Stimulated activated CD8-positive, alpha-beta memory T cell treated with anti-CD3 and anti-CD28 coated beads, Interleukin-4, amount 100 ng/mL, for 4 hours (primary cell): ENCODE measurements at regions not wholly inside any gene's neighbourhood (a gene's known extent, or its start where the extent isn't known, plus 50 kb on each side); places are given as distances from the start of the nearest gene placed in this dataset.
"Not testable (repeated sequence)": the region's sequence is repeated elsewhere in the genome, so short reads cannot be mapped to it uniquely, and the experiment has no call there.

Source experiments
- DNase-seq, 2 donors: peaks; one replicate each; pipeline ENCODE4 v3.0.0-alpha.2; 2020; ENCODE audit warnings: low read depth in 2 of 2, low spot score in 1 of 2

DNA sequence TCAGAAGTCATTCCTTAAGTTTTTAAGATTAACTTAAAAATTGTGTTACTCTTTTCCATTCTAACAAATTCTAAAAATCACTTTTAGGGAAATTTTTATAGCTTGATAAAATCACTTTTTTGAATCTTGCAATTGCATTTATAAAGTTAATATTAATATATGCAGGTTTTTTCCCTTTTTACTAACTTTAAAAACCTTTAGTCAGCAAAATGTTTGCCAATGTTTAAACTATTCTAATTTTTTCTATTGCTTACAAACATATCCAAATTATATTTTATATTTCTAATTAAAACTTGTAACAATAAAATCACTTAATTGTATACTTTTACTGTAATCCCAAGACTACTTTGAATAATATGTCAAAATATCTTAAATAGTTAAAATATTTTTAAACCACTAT, 839.4 kb downstream of the TBL1XR1 start:
- DNase-seq: no peak

- no peak for DNase-seq
These were observed 842.4 kb downstream of the TBL1XR1 start for GRCh38 chr3:176354843-176355242.

DNA sequence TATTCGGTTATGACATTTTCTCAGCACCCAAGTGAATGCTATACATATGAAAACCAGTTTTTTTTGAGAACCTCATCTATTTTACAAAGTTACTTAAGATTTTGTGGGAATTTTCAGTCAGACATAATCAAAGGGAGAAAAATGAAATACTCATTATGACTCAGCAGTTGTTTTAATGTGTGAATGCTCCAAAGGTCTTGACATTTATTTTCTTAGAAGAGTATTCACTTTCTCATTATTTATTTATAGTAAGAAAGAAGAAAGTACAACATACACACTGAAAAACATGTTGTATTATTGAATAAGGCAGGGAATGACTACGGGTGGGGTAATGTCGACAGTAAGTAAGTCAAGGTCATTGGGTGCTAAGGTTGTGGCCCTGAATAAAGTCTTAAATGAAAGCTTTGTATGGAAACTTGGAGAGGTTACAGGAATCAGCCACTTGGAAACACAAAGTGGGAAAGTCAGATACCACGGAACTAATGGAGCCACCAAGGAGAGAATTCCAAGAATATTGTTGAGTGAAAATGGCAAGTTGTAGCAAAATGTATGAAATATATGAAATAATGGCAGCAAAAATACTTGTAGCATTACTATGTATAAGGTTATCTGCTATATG, 844.5 kb downstream of the TBL1XR1 start:
- DNase-seq: no peak

DNA sequence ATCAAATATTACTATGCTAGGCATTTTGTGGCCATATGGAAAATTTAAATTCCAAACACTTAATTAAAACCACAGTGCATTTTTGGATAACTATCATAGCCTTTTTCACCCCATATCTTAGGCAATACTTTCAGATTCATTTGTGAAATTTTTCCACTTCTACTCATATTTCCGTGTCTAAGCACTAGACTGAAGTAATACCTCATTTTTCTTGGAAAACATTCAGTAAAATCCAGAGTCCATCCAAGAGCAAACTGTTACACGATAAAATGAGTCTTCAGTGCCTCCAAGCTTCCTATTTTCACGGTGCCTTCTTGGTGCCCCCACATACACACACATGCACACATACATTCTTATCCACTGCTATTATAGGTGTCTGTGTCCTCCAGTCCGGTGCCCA, 845.9 kb downstream of the TBL1XR1 start:
- no peak for DNase-seq

- no peak for DNase-seq
These were observed 847.6 kb downstream of the TBL1XR1 start for GRCh38 chr3:176349706-176350105.

DNA sequence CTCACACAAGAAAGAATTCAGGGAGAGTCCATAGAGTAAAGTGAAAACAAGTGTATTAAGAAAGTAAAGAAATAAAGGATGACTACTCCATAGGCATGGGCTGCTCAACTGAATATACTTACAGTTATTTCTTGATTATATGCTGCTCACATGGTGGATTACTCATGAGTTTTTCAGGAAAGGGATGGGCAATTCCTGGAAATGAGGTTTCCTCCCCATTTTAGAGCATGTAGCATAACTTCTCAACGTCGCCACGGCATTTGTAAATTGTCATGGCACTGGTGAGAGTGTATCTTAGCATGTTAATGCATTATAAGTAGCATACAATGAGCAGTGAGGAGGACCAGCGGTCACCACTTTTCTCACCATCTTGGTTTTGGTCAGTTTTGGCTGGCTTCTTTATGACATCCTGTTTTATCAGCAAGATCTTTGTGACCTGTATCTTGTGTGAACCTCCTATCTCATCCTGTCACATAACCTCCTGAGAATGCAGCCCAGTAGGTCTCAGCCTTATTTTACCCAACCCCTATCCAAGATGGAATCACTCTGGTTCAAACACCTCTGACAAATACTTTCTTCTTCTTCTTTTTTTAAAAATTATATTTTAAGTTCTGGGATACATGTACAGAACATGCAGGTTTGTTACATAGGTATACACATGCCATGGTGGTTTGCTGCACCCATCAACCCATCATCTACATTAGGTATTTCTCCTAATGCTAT, 849.7 kb downstream of the TBL1XR1 start:
- no peak for DNase-seq

DNA sequence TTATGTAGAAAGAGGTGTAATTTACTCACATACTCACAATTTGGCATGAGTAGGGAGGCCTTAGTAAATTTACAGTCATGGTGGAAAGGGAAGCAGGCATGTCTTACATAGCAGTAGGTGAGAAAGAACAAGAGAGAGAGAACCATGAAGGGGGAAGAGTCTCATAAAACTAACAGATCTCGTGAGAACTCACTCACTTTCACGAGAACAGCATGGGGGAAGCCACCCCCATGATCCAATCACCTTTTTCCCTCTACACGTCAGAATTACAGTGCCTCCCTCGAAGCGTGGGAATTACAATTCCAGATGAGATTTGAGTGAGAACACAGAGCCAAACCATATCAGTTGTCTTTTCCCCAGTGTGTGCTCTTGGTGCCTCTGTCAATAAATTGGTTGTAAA, 855.3 kb downstream of the TBL1XR1 start:
- no peak for DNase-seq

DNA sequence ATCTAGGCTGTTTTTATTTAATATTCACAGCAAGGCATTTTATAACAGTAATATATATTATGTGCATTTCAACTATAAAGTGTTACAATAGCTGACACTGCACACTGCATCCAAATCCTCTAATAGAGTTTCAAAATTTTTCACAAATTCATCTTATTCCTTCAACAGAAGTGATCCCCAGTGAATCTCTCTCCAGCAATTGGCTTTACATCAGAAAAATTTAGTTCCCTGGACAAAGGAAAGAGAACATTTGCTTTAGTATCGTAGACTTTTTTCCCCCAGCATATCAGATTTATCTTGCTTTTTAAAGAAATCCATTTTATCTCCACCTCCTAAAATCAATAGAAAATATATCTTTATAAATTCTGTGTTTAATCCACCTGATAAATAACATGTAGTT, 868.6 kb downstream of the TBL1XR1 start:
- DNase-seq: no peak

DNA sequence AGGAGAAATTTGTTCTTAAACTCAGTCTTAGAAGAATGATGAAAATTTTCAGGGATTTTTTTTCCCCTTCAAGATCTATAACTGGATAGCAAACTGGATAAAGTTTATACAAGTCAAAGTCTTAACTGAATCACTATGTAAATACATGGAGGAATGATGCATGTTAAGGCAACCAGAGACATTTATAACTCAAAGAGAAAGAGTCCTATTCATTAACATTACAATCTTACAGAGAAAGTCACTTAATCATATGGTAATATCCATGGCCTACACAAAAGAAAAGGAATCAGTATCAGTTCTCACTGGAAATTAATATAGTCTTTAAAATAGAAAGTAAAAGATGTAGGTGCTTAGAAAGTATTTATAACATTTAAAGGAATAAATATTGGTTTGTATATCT, 869.1 kb downstream of the TBL1XR1 start:
- DNase-seq: no peak

DNA sequence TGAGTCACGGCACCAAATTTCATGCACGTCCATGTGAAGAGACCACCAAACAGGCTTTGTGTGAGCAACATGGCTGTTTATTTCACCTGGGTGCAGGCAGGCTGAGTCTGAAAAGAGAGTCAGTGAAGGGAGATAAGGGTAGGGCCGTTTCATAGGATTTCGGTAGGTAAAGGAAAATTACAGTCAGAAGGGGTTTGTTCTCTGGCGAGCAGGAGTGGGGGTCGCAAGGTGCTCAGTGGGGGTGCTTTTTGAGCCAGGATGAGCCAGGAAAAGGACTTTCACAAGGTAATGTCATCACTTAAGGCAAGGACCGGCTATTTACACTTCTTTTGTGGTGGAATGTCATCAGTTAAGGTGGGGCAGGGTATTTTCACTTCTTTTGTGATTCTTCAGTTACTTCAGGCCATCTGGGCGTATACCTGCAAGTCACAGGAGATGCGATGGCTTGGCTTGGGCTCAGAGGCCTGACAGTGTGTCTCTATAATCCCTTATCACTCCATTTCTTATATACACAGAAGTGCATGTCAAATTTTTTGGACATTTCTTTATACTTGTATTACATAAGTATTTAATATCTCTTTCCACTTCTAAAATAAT, 870.3 kb downstream of the TBL1XR1 start:
- not testable (repeated sequence) for DNase-seq

DNA sequence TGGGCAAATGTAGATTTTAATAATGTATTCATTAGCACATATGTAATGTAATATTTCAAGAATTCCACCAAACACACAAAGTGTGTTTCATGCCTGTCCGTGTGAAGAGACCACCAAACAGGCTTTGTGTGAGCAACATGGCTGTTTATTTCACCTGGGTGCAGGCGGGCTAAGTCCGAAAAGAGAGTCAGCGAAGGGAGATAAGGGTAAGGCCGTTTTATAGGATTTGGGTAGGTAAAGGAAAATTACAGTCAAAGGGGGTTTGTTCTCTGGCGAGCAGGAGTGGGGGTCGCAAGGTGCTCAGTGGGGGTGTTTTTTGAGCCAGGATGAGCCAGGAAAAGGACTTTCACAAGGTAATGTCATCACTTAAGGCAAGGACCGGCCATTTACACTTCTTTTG, 875.8 kb downstream of the TBL1XR1 start:
- not testable (repeated sequence) for DNase-seq

- DNase-seq: no peak
These were observed 876.2 kb downstream of the TBL1XR1 start for GRCh38 chr3:176321099-176321498.

- DNase-seq: no peak
These were observed 883.9 kb downstream of the TBL1XR1 start for GRCh38 chr3:176313426-176313825.

GRCh38 chr3:176310641-176311040, 886.6 kb downstream of the TBL1XR1 start:
- DNase-seq: no peak

GRCh38 chr3:176302271-176302670, 895.0 kb downstream of the TBL1XR1 start:
- no peak for DNase-seq

GRCh38 chr3:176296066-176296597, 901.1 kb downstream of the TBL1XR1 start:
- DNase-seq: no peak

DNA sequence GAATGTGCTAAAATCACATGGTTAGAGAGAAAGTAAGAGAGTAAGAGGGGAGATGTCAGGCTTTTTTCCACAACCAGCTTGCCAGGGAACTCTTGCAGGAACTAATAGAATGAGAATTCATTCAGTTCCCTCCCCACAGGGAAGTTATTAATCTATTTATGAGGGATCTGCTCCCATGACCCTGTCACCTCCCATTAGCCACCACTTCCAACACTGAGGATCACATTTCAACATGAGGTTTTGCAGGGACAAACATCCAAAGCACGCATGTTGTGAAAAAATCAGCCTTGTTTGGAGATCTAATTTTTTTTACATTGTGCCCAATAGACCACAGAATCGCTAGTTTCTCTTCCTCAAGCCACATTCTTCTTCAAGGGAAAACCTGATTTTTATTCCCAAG, 904.0 kb downstream of the TBL1XR1 start:
- no peak for DNase-seq

GRCh38 chr3:176286476-176287085, 910.7 kb downstream of the TBL1XR1 start:
- DNase-seq: no peak

DNA sequence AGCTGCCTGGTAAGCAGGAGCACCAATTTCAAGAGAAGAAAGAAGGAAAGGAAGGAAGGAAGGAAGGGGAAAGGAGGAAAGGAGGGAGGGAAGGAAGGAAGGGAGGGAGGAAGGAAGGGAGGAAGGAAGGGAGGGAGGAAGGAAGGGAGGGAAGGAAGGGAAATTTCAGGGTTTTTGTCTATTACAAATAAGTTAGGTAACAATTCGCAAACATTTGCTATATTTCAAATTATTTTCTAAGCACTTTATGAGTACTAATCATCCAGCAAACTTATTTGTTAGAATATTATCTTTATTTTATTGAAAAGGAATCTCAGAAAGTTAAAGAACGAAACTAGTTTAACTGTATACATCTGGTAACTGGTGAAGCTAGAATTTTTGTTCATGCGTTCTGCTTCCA, 921.7 kb downstream of the TBL1XR1 start:
- DNase-seq: no peak

- no peak for DNase-seq
These were observed 922.2 kb downstream of the TBL1XR1 start for GRCh38 chr3:176275113-176275512.

DNA sequence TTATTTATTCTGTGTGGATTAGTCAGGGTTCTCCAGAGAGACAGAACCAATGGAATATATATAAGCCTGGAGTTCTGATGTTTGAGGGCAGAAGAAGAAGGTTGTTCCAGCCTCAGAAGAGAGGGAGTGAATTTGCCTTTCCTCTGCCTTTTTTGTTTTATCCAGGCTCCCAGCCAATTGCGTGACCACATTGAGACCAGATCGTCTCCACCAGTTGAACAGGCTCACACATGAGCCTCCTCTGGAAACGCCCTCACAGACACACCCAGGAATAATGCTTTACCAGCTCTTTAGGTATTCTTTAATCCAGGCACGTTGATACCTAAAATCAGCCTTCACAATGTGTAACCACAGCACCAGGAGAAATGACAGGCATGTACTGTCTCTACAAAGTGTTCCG, 923.1 kb downstream of the TBL1XR1 start:
- DNase-seq: no peak

DNA sequence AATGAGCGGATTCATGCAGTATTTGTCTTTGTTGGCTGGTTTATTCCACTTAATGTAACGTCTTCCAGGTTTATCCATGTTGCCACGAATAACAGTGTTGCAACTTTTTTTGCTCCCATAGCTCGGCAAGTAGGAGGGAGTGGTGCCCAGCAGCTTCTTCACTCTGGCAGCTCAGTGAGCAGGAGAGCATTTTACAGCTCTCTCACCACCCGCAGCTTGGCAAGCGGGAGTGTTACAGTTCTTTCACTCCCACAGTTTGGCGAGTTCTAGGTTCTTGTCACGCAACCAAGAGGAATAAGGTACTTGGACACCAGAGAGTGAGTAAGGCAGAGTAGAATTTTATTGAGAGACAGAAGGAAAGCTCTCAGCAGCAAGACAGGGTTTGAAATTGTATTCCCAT, 935.2 kb downstream of the TBL1XR1 start:
- DNase-seq: no peak
